ENCODE measurements at regions not wholly inside any gene's neighbourhood (a gene's known extent, or its start where the extent isn't known, plus 50 kb on each side); places are given as distances from the start of the nearest gene placed in this dataset.

DNA sequence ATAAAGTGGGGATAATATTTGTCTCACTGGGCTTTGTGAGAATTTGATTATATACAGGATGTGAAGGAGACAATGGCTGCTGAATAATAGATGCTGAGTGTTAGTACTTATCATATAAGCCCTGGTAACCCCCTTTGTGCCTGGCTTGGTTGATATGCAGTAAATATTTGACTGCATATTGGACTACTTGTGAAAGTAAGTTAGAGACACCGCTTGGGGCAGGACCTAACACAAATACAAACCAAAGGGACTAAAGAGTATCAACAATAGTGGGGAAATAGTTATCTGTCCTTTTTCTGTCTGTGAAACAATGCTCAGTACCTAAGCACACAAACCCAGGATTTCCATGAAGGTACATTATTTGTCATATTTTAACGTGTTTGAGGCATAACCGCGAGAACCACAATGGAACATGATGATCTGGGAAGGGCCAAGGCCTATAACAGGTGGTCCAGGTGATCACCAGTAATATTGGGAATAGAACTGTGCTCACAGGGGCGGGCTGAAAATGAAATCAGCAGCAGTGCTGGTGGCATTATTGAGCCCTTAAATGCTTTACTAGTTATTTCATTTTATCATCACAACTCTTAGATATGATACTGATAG, 138.2 kb upstream of the SMARCA2 start:
- intact Hi-C loops (cut with micrococcal nuclease; ENCODE audit: unreplicated experiment) = no loop called here
- BruUV-seq (replicated peaks) = no TSS peak
- H3K9me3 ChIP-seq = no peaks in the 10 kb centered on the region
- Mint-ChIP-seq H3K36me3 (ENCODE audit: insufficient read depth, unreplicated experiment) (no peaks in the 10 kb centered on the region), H3K27ac (ENCODE audit: unreplicated experiment) (no peak overlapping the region), H3K9me3 (ENCODE audit: unreplicated experiment) (no peaks in the 10 kb centered on the region), H3K4me1 (ENCODE audit: low read depth, unreplicated experiment) (no peaks in the 10 kb centered on the region), H3K27me3 (ENCODE audit: insufficient read depth, unreplicated experiment) (peaks cover 5% of the 10 kb centered on the region), H3K4me3 (ENCODE audit: unreplicated experiment) (no peak overlapping the region)
- no peak for DNase-seq
- no peaks in the 10 kb centered on the region for H3K27me3 ChIP-seq (replicated peaks; ENCODE audit: control insufficient read depth, insufficient read depth, low read length)
- no peaks in the 10 kb centered on the region for H3K36me3 ChIP-seq (ENCODE audit: control insufficient read depth, insufficient read depth, low read length)
- POLR2A ChIA-PET = no interaction called here
- CTCF ChIA-PET = no interaction called here
- TF ChIP-seq, protein P1, sequence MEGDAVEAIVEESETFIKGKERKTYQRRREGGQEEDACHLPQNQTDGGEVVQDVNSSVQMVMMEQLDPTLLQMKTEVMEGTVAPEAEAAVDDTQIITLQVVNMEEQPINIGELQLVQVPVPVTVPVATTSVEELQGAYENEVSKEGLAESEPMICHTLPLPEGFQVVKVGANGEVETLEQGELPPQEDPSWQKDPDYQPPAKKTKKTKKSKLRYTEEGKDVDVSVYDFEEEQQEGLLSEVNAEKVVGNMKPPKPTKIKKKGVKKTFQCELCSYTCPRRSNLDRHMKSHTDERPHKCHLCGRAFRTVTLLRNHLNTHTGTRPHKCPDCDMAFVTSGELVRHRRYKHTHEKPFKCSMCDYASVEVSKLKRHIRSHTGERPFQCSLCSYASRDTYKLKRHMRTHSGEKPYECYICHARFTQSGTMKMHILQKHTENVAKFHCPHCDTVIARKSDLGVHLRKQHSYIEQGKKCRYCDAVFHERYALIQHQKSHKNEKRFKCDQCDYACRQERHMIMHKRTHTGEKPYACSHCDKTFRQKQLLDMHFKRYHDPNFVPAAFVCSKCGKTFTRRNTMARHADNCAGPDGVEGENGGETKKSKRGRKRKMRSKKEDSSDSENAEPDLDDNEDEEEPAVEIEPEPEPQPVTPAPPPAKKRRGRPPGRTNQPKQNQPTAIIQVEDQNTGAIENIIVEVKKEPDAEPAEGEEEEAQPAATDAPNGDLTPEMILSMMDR (IDR thresholded peaks at IDR 0.05; ENCODE audit: insufficient read depth in 1 of 2, low read depth in 1 of 2, low read length in 1 of 2, severe bottlenecking in 1 of 2, unreplicated experiment in 1 of 2) = no peak
- no peak overlapping the region for H3K4me3 ChIP-seq (ENCODE audit: low read depth, low read length)
- H3K4me1 ChIP-seq = no peaks in the 10 kb centered on the region

DNA sequence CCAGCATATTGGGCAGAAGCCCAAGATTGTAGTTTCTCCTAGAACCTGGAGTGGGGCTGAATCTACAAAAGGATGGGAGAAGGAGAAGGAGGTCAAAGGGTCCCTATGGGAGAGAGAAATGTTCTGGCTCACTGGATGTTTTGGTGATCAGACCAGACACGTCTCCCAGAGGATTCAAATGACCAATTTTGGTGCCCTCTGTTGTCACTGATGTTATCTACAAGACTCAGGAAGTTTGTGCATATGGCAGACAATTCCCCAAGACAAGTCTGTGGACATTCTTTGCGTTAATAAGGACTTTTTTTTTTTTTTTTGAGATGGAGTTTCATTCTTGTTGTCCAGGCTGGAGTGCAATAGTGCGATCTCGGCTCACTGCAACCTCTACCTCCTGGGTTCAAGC, 137.2 kb upstream of the SMARCA2 start:
- Mint-ChIP-seq H3K4me3 (ENCODE audit: unreplicated experiment) (no peak overlapping the region), H3K36me3 (ENCODE audit: insufficient read depth, unreplicated experiment) (no peaks in the 10 kb centered on the region), H3K4me1 (ENCODE audit: low read depth, unreplicated experiment) (no peaks in the 10 kb centered on the region), H3K27ac (ENCODE audit: unreplicated experiment) (no peak overlapping the region), H3K9me3 (ENCODE audit: unreplicated experiment) (no peaks in the 10 kb centered on the region), H3K27me3 (ENCODE audit: insufficient read depth, unreplicated experiment) (peaks cover 5% of the 10 kb centered on the region)
- H3K4me3 ChIP-seq (ENCODE audit: low read depth, low read length) = no peak overlapping the region
- no peak for DNase-seq
- TF ChIP-seq, protein P1 (IDR thresholded peaks at IDR 0.05; ENCODE audit: insufficient read depth in 1 of 2, low read depth in 1 of 2, low read length in 1 of 2, severe bottlenecking in 1 of 2, unreplicated experiment in 1 of 2) = no peak
- intact Hi-C loops (cut with micrococcal nuclease; ENCODE audit: unreplicated experiment) = no loop called here
- BruUV-seq (replicated peaks) = no TSS peak
- ChIA-PET POLR2A (no interaction called here), CTCF (no interaction called here)
- no peaks in the 10 kb centered on the region for H3K36me3 ChIP-seq (ENCODE audit: control insufficient read depth, insufficient read depth, low read length)
- no peaks in the 10 kb centered on the region for H3K9me3 ChIP-seq
- H3K27me3 ChIP-seq (replicated peaks; ENCODE audit: control insufficient read depth, insufficient read depth, low read length) = no peaks in the 10 kb centered on the region
- H3K4me1 ChIP-seq = peaks cover 3% of the 10 kb centered on the region; the same call in 1 of the 2 replicates

DNA sequence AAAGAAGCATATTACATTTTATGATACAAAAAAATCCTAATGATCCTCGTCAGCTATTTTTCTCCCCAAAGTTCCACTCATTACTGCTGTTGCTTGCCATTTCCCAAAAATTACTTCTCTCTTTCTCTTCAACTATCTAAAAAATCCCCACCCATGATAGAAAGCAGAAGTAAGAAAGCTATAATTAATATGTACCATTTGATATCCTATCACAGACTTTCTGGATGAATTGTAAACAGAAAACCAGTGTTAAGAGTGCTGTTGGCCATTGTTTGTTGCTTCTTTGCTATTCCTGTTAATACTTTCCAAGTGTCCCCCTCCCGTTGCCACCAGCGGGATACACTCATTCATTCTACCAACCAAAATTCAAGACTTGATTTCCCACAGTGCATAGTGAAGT, 136.3 kb upstream of the SMARCA2 start:
- TF ChIP-seq, protein P1 (IDR thresholded peaks at IDR 0.05; ENCODE audit: insufficient read depth in 1 of 2, low read depth in 1 of 2, low read length in 1 of 2, severe bottlenecking in 1 of 2, unreplicated experiment in 1 of 2) = no peak
- Histone ChIP-seq H3K4me1 (peaks cover 4% of the 10 kb centered on the region; the same call in 1 of the 2 replicates), H3K36me3 (ENCODE audit: control insufficient read depth, insufficient read depth, low read length) (no peaks in the 10 kb centered on the region), H3K27me3 (replicated peaks; ENCODE audit: control insufficient read depth, insufficient read depth, low read length) (no peaks in the 10 kb centered on the region), H3K9me3 (no peaks in the 10 kb centered on the region), H3K4me3 (ENCODE audit: low read depth, low read length) (no peak overlapping the region)
- no TSS peak for BruUV-seq (replicated peaks)
- Mint-ChIP-seq H3K9me3 (ENCODE audit: unreplicated experiment) (no peaks in the 10 kb centered on the region), H3K27ac (ENCODE audit: unreplicated experiment) (no peak overlapping the region), H3K36me3 (ENCODE audit: insufficient read depth, unreplicated experiment) (no peaks in the 10 kb centered on the region), H3K4me1 (ENCODE audit: low read depth, unreplicated experiment) (no peaks in the 10 kb centered on the region), H3K4me3 (ENCODE audit: unreplicated experiment) (no peak overlapping the region), H3K27me3 (ENCODE audit: insufficient read depth, unreplicated experiment) (peaks cover 5% of the 10 kb centered on the region)
- intact Hi-C loops (cut with micrococcal nuclease; ENCODE audit: unreplicated experiment) = no loop called here
- DNase-seq = no peak
- CTCF ChIA-PET = no interaction called here
- POLR2A ChIA-PET = no interaction called here

Measured in Caco-2 (cell line).